ENCODE measurements at regions not wholly inside any gene's neighbourhood (a gene's known extent, or its start where the extent isn't known, plus 50 kb on each side); places are given as distances from the start of the nearest gene placed in this dataset.

DNA sequence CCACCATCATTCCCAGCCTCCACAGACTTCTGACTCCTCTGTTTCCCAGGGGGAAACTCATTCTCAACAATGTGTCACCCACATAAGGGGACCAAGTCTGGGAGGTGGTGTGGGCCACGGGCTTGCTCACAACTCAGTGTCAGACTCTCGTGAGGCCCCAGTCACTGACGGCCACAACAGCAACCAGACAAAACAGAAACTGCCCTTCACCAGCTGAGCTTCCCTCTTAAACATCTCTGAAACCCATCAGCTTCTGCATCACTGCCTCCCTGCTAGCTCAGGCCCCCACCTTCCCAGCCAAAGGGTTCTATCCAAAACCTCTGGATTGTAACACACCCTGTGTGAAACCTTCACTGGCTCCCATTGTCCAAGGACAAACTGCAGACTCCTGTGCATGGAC is 273.4 kb downstream of the CDK5RAP2 start:
- TF ChIP-seq, protein P1, sequence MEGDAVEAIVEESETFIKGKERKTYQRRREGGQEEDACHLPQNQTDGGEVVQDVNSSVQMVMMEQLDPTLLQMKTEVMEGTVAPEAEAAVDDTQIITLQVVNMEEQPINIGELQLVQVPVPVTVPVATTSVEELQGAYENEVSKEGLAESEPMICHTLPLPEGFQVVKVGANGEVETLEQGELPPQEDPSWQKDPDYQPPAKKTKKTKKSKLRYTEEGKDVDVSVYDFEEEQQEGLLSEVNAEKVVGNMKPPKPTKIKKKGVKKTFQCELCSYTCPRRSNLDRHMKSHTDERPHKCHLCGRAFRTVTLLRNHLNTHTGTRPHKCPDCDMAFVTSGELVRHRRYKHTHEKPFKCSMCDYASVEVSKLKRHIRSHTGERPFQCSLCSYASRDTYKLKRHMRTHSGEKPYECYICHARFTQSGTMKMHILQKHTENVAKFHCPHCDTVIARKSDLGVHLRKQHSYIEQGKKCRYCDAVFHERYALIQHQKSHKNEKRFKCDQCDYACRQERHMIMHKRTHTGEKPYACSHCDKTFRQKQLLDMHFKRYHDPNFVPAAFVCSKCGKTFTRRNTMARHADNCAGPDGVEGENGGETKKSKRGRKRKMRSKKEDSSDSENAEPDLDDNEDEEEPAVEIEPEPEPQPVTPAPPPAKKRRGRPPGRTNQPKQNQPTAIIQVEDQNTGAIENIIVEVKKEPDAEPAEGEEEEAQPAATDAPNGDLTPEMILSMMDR (IDR thresholded peaks at IDR 0.05; ENCODE audit: extremely low read depth in 1 of 2, insufficient read depth in 1 of 2, low read depth in 1 of 2, low read length in 2 of 2): no peak
- TF ChIP-seq POLR2AphosphoS5 (IDR thresholded peaks at IDR 0.05; ENCODE audit: insufficient read depth, low read depth, low read length) (no peak), JUN (IDR thresholded peaks at IDR 0.05; ENCODE audit: borderline replicate concordance, insufficient read depth, insufficient read length, low read depth) (no peak), EZH2 (IDR thresholded peaks at IDR 0.05; ENCODE audit: borderline replicate concordance, low read depth, low read length, severe bottlenecking) (no peak), POLR2A (IDR thresholded peaks at IDR 0.05; ENCODE audit: low read depth, low read length) (no peak), FOS (IDR thresholded peaks at IDR 0.05; ENCODE audit: borderline replicate concordance, insufficient read depth, low read length) (no peak), GATA2 (IDR thresholded peaks at IDR 0.05; ENCODE audit: insufficient read depth, insufficient read length, low read depth, low read length) (no peak), MYC (IDR thresholded peaks at IDR 0.05; ENCODE audit: low read depth, low read length) (no peak)
- TF ChIP-seq, protein P2, sequence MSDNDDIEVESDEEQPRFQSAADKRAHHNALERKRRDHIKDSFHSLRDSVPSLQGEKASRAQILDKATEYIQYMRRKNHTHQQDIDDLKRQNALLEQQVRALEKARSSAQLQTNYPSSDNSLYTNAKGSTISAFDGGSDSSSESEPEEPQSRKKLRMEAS (IDR thresholded peaks at IDR 0.05; ENCODE audit: insufficient read depth, insufficient read length): no peak

Measured in endothelial cell of umbilical vein (primary cell).